ENCODE measurements at regions not wholly inside any gene's neighbourhood (a gene's known extent, or its start where the extent isn't known, plus 50 kb on each side); places are given as distances from the start of the nearest gene placed in this dataset.
"Not testable (repeated sequence)": the region's sequence is repeated elsewhere in the genome, so short reads cannot be mapped to it uniquely, and the experiment has no call there.

GRCh38 chr2:56055405-56055804 is 128.4 kb upstream of the CCDC85A start:
- DNase-seq: no peak
- Histone ChIP-seq H3K4me3 (ENCODE audit: low read length) (no peak overlapping the region), H3K36me3 (ENCODE audit: control insufficient read depth, insufficient read depth, low read length) (no peaks in the 10 kb centered on the region), H3K9me3 (ENCODE audit: control insufficient read depth, insufficient read depth, low read length) (no peaks in the 10 kb centered on the region), H3K27ac (ENCODE audit: low read length) (no peak overlapping the region), H3K27me3 (ENCODE audit: control insufficient read depth, insufficient read depth, low read length) (no peaks in the 10 kb centered on the region), H3K4me1 (ENCODE audit: control insufficient read depth, insufficient read depth, low read length) (no peaks in the 10 kb centered on the region)
- no peaks in the 10 kb centered on the region for H3K36me3 Mint-ChIP-seq
- H3K27me3 Mint-ChIP-seq (ENCODE audit: low read depth in 2 of 2): no peaks in the 10 kb centered on the region
- H3K4me3 Mint-ChIP-seq: no peak overlapping the region
- intact Hi-C loops (cut with micrococcal nuclease): no loop called here
- H3K4me1 Mint-ChIP-seq: no peaks in the 10 kb centered on the region
- no peak for TF ChIP-seq CTCF (IDR thresholded peaks at IDR 0.05)
- peaks cover 3 to 8% of the 10 kb centered on the region in 2 donors for H3K9me3 Mint-ChIP-seq
- no peak overlapping the region for H3K27ac Mint-ChIP-seq
- ATAC-seq: no peak

- H3K4me3 ChIP-seq (ENCODE audit: low read length); H3K4me1 Mint-ChIP-seq; H3K27ac ChIP-seq (ENCODE audit: low read length); H3K27me3 Mint-ChIP-seq (ENCODE audit: low read depth in 2 of 2); intact Hi-C loops (cut with micrococcal nuclease); ATAC-seq; H3K4me3 Mint-ChIP-seq; H3K27me3 ChIP-seq (ENCODE audit: control insufficient read depth, insufficient read depth, low read length); DNase-seq; H3K27ac Mint-ChIP-seq; H3K36me3 ChIP-seq (ENCODE audit: control insufficient read depth, insufficient read depth, low read length); H3K4me1 ChIP-seq (ENCODE audit: control insufficient read depth, insufficient read depth, low read length); H3K9me3 ChIP-seq (ENCODE audit: control insufficient read depth, insufficient read depth, low read length): not testable (repeated sequence)
- 90% methylated on average over 4 of the region's 4 CpGs for WGBS (ENCODE audit: insufficient coverage)
- Mint-ChIP-seq H3K9me3 (peaks cover 11 to 12% of the 10 kb centered on the region in 2 donors), H3K36me3 (peaks cover 10% of the 10 kb centered on the region)
Observed at GRCh38 chr2:56061327-56061726, 122.5 kb upstream of the CCDC85A start.

GRCh38 chr2:56068746-56069145 is 115.0 kb upstream of the CCDC85A start:
- no peaks in the 10 kb centered on the region for H3K36me3 ChIP-seq (ENCODE audit: control insufficient read depth, insufficient read depth, low read length)
- TF ChIP-seq CTCF (IDR thresholded peaks at IDR 0.05): no peak
- Mint-ChIP-seq H3K27me3 (ENCODE audit: low read depth in 2 of 2) (no peaks in the 10 kb centered on the region), H3K4me1 (no peaks in the 10 kb centered on the region), H3K27ac (no peak overlapping the region), H3K9me3 (peaks cover 8 to 12% of the 10 kb centered on the region in 2 donors), H3K4me3 (no peak overlapping the region), H3K36me3 (no peaks in the 10 kb centered on the region)
- ATAC-seq: no peak
- H3K27me3 ChIP-seq (ENCODE audit: control insufficient read depth, insufficient read depth, low read length): no peaks in the 10 kb centered on the region
- no peak overlapping the region for H3K27ac ChIP-seq (ENCODE audit: low read length)
- no peaks in the 10 kb centered on the region for H3K4me1 ChIP-seq (ENCODE audit: control insufficient read depth, insufficient read depth, low read length)
- intact Hi-C loops (cut with micrococcal nuclease): no loop called here
- peaks cover 3% of the 10 kb centered on the region for H3K9me3 ChIP-seq (ENCODE audit: control insufficient read depth, insufficient read depth, low read length)
- DNase-seq: no peak
- no peak overlapping the region for H3K4me3 ChIP-seq (ENCODE audit: low read length)

- Histone ChIP-seq H3K36me3 (ENCODE audit: control insufficient read depth, insufficient read depth, low read length) (no peaks in the 10 kb centered on the region), H3K27ac (ENCODE audit: low read length) (no peak overlapping the region), H3K4me1 (ENCODE audit: control insufficient read depth, insufficient read depth, low read length) (no peaks in the 10 kb centered on the region), H3K27me3 (ENCODE audit: control insufficient read depth, insufficient read depth, low read length) (no peaks in the 10 kb centered on the region), H3K9me3 (ENCODE audit: control insufficient read depth, insufficient read depth, low read length) (no peaks in the 10 kb centered on the region), H3K4me3 (ENCODE audit: low read length) (no peak overlapping the region)
- Mint-ChIP-seq H3K27ac (no peak overlapping the region), H3K9me3 (peaks cover 4% of the 10 kb centered on the region in 2 donors), H3K4me3 (no peak overlapping the region), H3K4me1 (no peaks in the 10 kb centered on the region), H3K36me3 (no peaks in the 10 kb centered on the region), H3K27me3 (ENCODE audit: low read depth in 2 of 2) (no peaks in the 10 kb centered on the region)
- DNase-seq: no peak
- ATAC-seq: no peak
- TF ChIP-seq CTCF (IDR thresholded peaks at IDR 0.05): no peak
- intact Hi-C loops (cut with micrococcal nuclease): no loop called here
- WGBS (ENCODE audit: insufficient coverage): 81% methylated on average over 4 of the region's 6 CpGs
Observed at GRCh38 chr2:56077359-56077915, 106.4 kb upstream of the CCDC85A start.

Data from natural killer cell (primary cell).